Mononuclear cell (primary cell): ENCODE measurements at regions not wholly inside any gene's neighbourhood (a gene's known extent, or its start where the extent isn't known, plus 50 kb on each side); places are given as distances from the start of the nearest gene placed in this dataset.

Source experiments
- H3K27me3 ChIP-seq: 2 replicates; pipeline ENCODE4 v1.6.0; 2011; ENCODE audit warnings: low read length, control low read depth; ENCODE audit not compliant: insufficient read depth
- H3K4me1 ChIP-seq: 2 replicates; pipeline ENCODE4 v1.5.1; 2011; ENCODE audit warnings: mild to moderate bottlenecking, low read length, control low read depth; ENCODE audit not compliant: insufficient read depth
- H3K4me3 ChIP-seq: 2 replicates; pipeline ENCODE4 v1.5.1; 2011; ENCODE audit warnings: mild to moderate bottlenecking, low read length, moderate library complexity
- H3K9me3 ChIP-seq: 2 replicates; pipeline ENCODE4 v1.5.1; 2011; ENCODE audit warnings: low read depth, mild to moderate bottlenecking, control low read depth, low read length

GRCh38 chr2:239638376-239638775, 237.6 kb upstream of the HDAC4 start:
- Histone ChIP-seq H3K27me3 (no peaks in the 10 kb centered on the region), H3K4me3 (no peak overlapping the region), H3K9me3 (no peaks in the 10 kb centered on the region), H3K4me1 (no peaks in the 10 kb centered on the region)

- no peak overlapping the region for H3K4me3 ChIP-seq
- no peaks in the 10 kb centered on the region for H3K9me3 ChIP-seq
- no peaks in the 10 kb centered on the region for H3K27me3 ChIP-seq
- H3K4me1 ChIP-seq: no peaks in the 10 kb centered on the region
Measured at GRCh38 chr2:239636808-239637207, 236.0 kb upstream of the HDAC4 start.

- Histone ChIP-seq H3K9me3 (no peaks in the 10 kb centered on the region), H3K27me3 (no peaks in the 10 kb centered on the region), H3K4me3 (no peak overlapping the region), H3K4me1 (no peaks in the 10 kb centered on the region)
Measured at GRCh38 chr2:239634769-239635168, 233.9 kb upstream of the HDAC4 start.

- Histone ChIP-seq H3K9me3 (no peaks in the 10 kb centered on the region), H3K4me1 (peaks cover 5% of the 10 kb centered on the region)
Measured at GRCh38 chr2:239630618-239631286, 229.9 kb upstream of the HDAC4 start.

GRCh38 chr2:239629926-239630617, 229.3 kb upstream of the HDAC4 start:
- Histone ChIP-seq H3K27me3 (no peaks in the 10 kb centered on the region), H3K4me1 (peaks cover 5% of the 10 kb centered on the region), H3K9me3 (no peaks in the 10 kb centered on the region), H3K4me3 (no peak overlapping the region)

More at GRCh38 chr2:239630618-239631286, 229.9 kb upstream of the HDAC4 start:
- Histone ChIP-seq H3K4me3 (no peak overlapping the region), H3K27me3 (no peaks in the 10 kb centered on the region)

- Histone ChIP-seq H3K27me3 (no peaks in the 10 kb centered on the region), H3K9me3 (no peaks in the 10 kb centered on the region), H3K4me1 (peaks cover 13% of the 10 kb centered on the region), H3K4me3 (no peak overlapping the region)
Measured at GRCh38 chr2:239626961-239627592, 226.3 kb upstream of the HDAC4 start.

- Histone ChIP-seq H3K9me3 (no peaks in the 10 kb centered on the region), H3K27me3 (no peaks in the 10 kb centered on the region), H3K4me1 (peaks cover 13% of the 10 kb centered on the region), H3K4me3 (no peak overlapping the region)
Measured at GRCh38 chr2:239625971-239626734, 225.3 kb upstream of the HDAC4 start.

- Histone ChIP-seq H3K27me3 (no peaks in the 10 kb centered on the region), H3K9me3 (no peaks in the 10 kb centered on the region), H3K4me3 (no peak overlapping the region), H3K4me1 (peaks cover 13% of the 10 kb centered on the region)
Measured at GRCh38 chr2:239625156-239625845, 224.5 kb upstream of the HDAC4 start.

GRCh38 chr2:239621611-239622010, 220.8 kb upstream of the HDAC4 start:
- Histone ChIP-seq H3K27me3 (no peaks in the 10 kb centered on the region), H3K4me3 (no peak overlapping the region), H3K4me1 (peaks cover 12% of the 10 kb centered on the region), H3K9me3 (peaks cover 8% of the 10 kb centered on the region)

- H3K9me3 ChIP-seq: peaks cover 11% of the 10 kb centered on the region
- H3K4me1 ChIP-seq: peaks cover 9% of the 10 kb centered on the region
- H3K4me3 ChIP-seq: no peak overlapping the region
- no peaks in the 10 kb centered on the region for H3K27me3 ChIP-seq
Measured at GRCh38 chr2:239619369-239619768, 218.5 kb upstream of the HDAC4 start.

- H3K4me1 ChIP-seq: no peaks in the 10 kb centered on the region
- H3K4me3 ChIP-seq: no peak overlapping the region
- no peaks in the 10 kb centered on the region for H3K27me3 ChIP-seq
- peaks cover 11% of the 10 kb centered on the region for H3K9me3 ChIP-seq
Measured at GRCh38 chr2:239616729-239617128, 215.9 kb upstream of the HDAC4 start.

GRCh38 chr2:239612133-239612532, 211.3 kb upstream of the HDAC4 start:
- Histone ChIP-seq H3K4me1 (peaks cover 10% of the 10 kb centered on the region), H3K4me3 (no peak overlapping the region), H3K27me3 (no peaks in the 10 kb centered on the region), H3K9me3 (peaks cover 8% of the 10 kb centered on the region)

GRCh38 chr2:239611222-239611795, 210.5 kb upstream of the HDAC4 start:
- Histone ChIP-seq H3K4me1 (peaks cover 19% of the 10 kb centered on the region), H3K27me3 (no peaks in the 10 kb centered on the region), H3K9me3 (no peaks in the 10 kb centered on the region), H3K4me3 (no peak overlapping the region)

GRCh38 chr2:239610457-239611221, 209.8 kb upstream of the HDAC4 start:
- no peaks in the 10 kb centered on the region for H3K27me3 ChIP-seq
- H3K9me3 ChIP-seq: no peaks in the 10 kb centered on the region
- H3K4me3 ChIP-seq: no peak overlapping the region
- H3K4me1 ChIP-seq: peaks cover 23% of the 10 kb centered on the region
